Keratinocyte (primary cell): ENCODE measurements at regions not wholly inside any gene's neighbourhood (a gene's known extent, or its start where the extent isn't known, plus 50 kb on each side); places are given as distances from the start of the nearest gene placed in this dataset.

ENCODE experiments used
- DNase-seq: peaks from one replicate; pipeline ENCODE4 v3.0.0-alpha.2; 2011; ENCODE audit warnings: low read depth, missing footprints, low spot score
- FAIRE-seq: peaks from 2 replicates; lab custom pipeline; 2011; peaks lifted over from hg19 to GRCh38; lab: Jason Lieb, UNC
- H2AFZ ChIP-seq: 2 replicates; pipeline ENCODE4 v1.6.0; 2012; ENCODE audit warnings: low read length, control low read depth, inconsistent platforms; ENCODE audit not compliant: control insufficient read depth
- H3K27ac ChIP-seq: 2 replicates; pipeline ENCODE4 v1.5.1; 2011; ENCODE audit warnings: low read length; ENCODE audit not compliant: control insufficient read depth, insufficient read depth
- H3K27me3 ChIP-seq: 3 replicates; pipeline ENCODE4 v1.6.0; 2011; ENCODE audit warnings: low read length; ENCODE audit not compliant: control insufficient read depth, insufficient read depth; ENCODE audit errors: extremely low read depth
- H3K36me3 ChIP-seq, 2 experiments: 2 replicates in 1 of 2; 3 replicates in 1 of 2; pipeline ENCODE4 v1.5.1; 2011; ENCODE audit warnings: low read length in 2 of 2, mild to moderate bottlenecking in 1 of 2; ENCODE audit not compliant: control insufficient read depth in 2 of 2, insufficient read depth in 2 of 2; ENCODE audit errors: extremely low read depth in 1 of 2
- H3K4me1 ChIP-seq: 3 replicates; pipeline ENCODE4 v1.5.1; 2011; ENCODE audit warnings: low read length; ENCODE audit not compliant: control insufficient read depth, insufficient read depth; ENCODE audit errors: extremely low read depth
- H3K4me2 ChIP-seq: 3 replicates; pipeline ENCODE4 v1.6.0; 2011; ENCODE audit warnings: low read depth, low read length; ENCODE audit not compliant: control insufficient read depth, insufficient read depth; ENCODE audit errors: extremely low read depth
- H3K4me3 ChIP-seq, 3 experiments: fragments of 200-600 bp in 1 of 3; sonication (generic) in 1 of 3; 2 replicates in 2 of 3; 3 replicates in 1 of 3; pipeline ENCODE4 v1.5.1; 2011 to 2016; ENCODE audit warnings: low read length in 3 of 3, mild to moderate bottlenecking in 3 of 3, control low read depth in 2 of 3, inconsistent platforms in 1 of 3, low read depth in 1 of 3, mixed read lengths in 1 of 3, mixed run types in 1 of 3, moderate library complexity in 1 of 3; ENCODE audit not compliant: control insufficient read depth in 2 of 3, insufficient read depth in 2 of 3; ENCODE audit errors: extremely low read depth in 1 of 3
- H3K79me2 ChIP-seq: 2 replicates; pipeline ENCODE4 v1.6.0; 2012; ENCODE audit warnings: low read length; ENCODE audit not compliant: control insufficient read depth, insufficient read depth
- H3K9ac ChIP-seq: 3 replicates; pipeline ENCODE4 v1.6.0; 2011; ENCODE audit warnings: low read length; ENCODE audit not compliant: control insufficient read depth, insufficient read depth; ENCODE audit errors: extremely low read depth
- H3K9me1 ChIP-seq: 3 replicates; pipeline ENCODE4 v1.6.0; 2011; ENCODE audit warnings: low read length; ENCODE audit not compliant: control insufficient read depth, insufficient read depth; ENCODE audit errors: extremely low read depth
- H3K9me3 ChIP-seq: 2 replicates; pipeline ENCODE4 v1.5.1; 2012; ENCODE audit warnings: low read depth, low read length; ENCODE audit not compliant: control insufficient read depth
- H4K20me1 ChIP-seq: 3 replicates; pipeline ENCODE4 v1.6.0; 2011; ENCODE audit warnings: low read length; ENCODE audit not compliant: control insufficient read depth, insufficient read depth; ENCODE audit errors: extremely low read depth
- CTCF ChIP-seq, 3 experiments: IDR thresholded peaks in 1 of 3; conservative IDR thresholded peaks in 1 of 3; optimal IDR thresholded peaks in 1 of 3; 2 replicates in 2 of 3; 3 replicates in 1 of 3; pipeline versions ENCODE3 to v1.5.1; 2011; ENCODE audit warnings: low read length in 3 of 3, mild to moderate bottlenecking in 3 of 3, moderate library complexity in 2 of 3, control low read depth in 1 of 3, inconsistent platforms in 1 of 3; ENCODE audit not compliant: insufficient read depth in 2 of 3; ENCODE audit errors: extremely low read depth in 1 of 3
- EZH2 ChIP-seq: IDR thresholded peaks from one replicate; pipeline ENCODE4 v1.6.1; 2012; ENCODE audit warnings: inconsistent platforms, mild to moderate bottlenecking, low read length, moderate library complexity
- dilution Hi-C: fragments of 300-500 bp; cut with MboI; formaldehyde crosslinking; loops from one replicate; pipeline ENCODE4 v1.7.0; 2020; ENCODE audit warnings: low sequenced_read_pairs; ENCODE audit not compliant: extremely low pct_ligation_motif_present

- no peak overlapping the region for H3K4me3 ChIP-seq
- no peak overlapping the region for H3K9ac ChIP-seq
- dilution Hi-C loops = no loop called here
- H4K20me1 ChIP-seq = no peaks in the 10 kb centered on the region
- no peaks in the 10 kb centered on the region for H3K27me3 ChIP-seq
- no peak overlapping the region for H2AFZ ChIP-seq
- no peaks in the 10 kb centered on the region for H3K36me3 ChIP-seq
- H3K9me3 ChIP-seq = no peaks in the 10 kb centered on the region
- DNase-seq = no peak
- no peak for FAIRE-seq
- no peaks in the 10 kb centered on the region for H3K79me2 ChIP-seq
- H3K27ac ChIP-seq = no peak overlapping the region
- TF ChIP-seq EZH2 (no peak), CTCF (optimal IDR thresholded peaks at IDR 0.05 in 1 of 3, IDR thresholded peaks at IDR 0.05 in 1 of 3, conservative IDR thresholded peaks at IDR 0.05 in 1 of 3; ENCODE audit: extremely low read depth in 1 of 3, insufficient read depth in 2 of 3, low read length in 3 of 3) (no peak)
- H3K9me1 ChIP-seq = no peaks in the 10 kb centered on the region
- no peaks in the 10 kb centered on the region for H3K4me1 ChIP-seq
- H3K4me2 ChIP-seq = no peak overlapping the region
Measured at GRCh38 chr2:152910970-152911369, 192.6 kb downstream of the ARL6IP6 start.

GRCh38 chr2:152907046-152907445, 188.6 kb downstream of the ARL6IP6 start:
- no peaks in the 10 kb centered on the region for H3K79me2 ChIP-seq
- no peaks in the 10 kb centered on the region for H3K27me3 ChIP-seq
- no peak for DNase-seq
- no peaks in the 10 kb centered on the region for H3K9me1 ChIP-seq
- H3K27ac ChIP-seq = no peak overlapping the region
- H3K9ac ChIP-seq = no peak overlapping the region
- no peak overlapping the region for H3K4me3 ChIP-seq
- no peak overlapping the region for H2AFZ ChIP-seq
- H4K20me1 ChIP-seq = no peaks in the 10 kb centered on the region
- dilution Hi-C loops = no loop called here
- TF ChIP-seq EZH2 (no peak), CTCF (optimal IDR thresholded peaks at IDR 0.05 in 1 of 3, IDR thresholded peaks at IDR 0.05 in 1 of 3, conservative IDR thresholded peaks at IDR 0.05 in 1 of 3; ENCODE audit: extremely low read depth in 1 of 3, insufficient read depth in 2 of 3, low read length in 3 of 3) (no peak)
- FAIRE-seq = no peak
- no peaks in the 10 kb centered on the region for H3K36me3 ChIP-seq
- H3K4me1 ChIP-seq = no peaks in the 10 kb centered on the region
- H3K9me3 ChIP-seq = no peaks in the 10 kb centered on the region
- no peak overlapping the region for H3K4me2 ChIP-seq
